ENCODE measurements at regions not wholly inside any gene's neighbourhood (a gene's known extent, or its start where the extent isn't known, plus 50 kb on each side); places are given as distances from the start of the nearest gene placed in this dataset.

DNA sequence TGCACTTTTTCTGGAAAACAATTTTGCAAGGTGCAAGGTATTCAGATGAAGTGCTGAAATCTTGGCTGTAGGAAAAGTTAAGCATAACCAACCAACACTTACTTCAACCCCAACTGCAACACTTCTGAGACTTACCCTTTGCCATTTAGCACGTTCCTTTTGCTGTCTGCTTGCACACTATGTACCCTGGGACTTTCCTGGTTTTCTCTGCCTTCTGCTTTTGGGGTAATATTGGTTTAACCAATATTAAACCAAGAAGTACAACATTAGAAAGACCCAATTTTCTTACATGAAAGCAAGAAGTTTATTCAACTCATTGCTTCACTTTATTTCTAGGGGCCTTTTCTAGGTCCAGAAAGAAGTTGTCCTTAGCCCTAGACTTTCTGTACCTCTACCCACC is 193.0 kb downstream of the HLX start:
- no peaks in the 10 kb centered on the region for H3K4me1 ChIP-seq (ENCODE audit: insufficient read depth, poor library complexity, severe bottlenecking)
- TF ChIP-seq, protein P1, sequence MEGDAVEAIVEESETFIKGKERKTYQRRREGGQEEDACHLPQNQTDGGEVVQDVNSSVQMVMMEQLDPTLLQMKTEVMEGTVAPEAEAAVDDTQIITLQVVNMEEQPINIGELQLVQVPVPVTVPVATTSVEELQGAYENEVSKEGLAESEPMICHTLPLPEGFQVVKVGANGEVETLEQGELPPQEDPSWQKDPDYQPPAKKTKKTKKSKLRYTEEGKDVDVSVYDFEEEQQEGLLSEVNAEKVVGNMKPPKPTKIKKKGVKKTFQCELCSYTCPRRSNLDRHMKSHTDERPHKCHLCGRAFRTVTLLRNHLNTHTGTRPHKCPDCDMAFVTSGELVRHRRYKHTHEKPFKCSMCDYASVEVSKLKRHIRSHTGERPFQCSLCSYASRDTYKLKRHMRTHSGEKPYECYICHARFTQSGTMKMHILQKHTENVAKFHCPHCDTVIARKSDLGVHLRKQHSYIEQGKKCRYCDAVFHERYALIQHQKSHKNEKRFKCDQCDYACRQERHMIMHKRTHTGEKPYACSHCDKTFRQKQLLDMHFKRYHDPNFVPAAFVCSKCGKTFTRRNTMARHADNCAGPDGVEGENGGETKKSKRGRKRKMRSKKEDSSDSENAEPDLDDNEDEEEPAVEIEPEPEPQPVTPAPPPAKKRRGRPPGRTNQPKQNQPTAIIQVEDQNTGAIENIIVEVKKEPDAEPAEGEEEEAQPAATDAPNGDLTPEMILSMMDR (IDR thresholded peaks at IDR 0.05; ENCODE audit: poor library complexity, severe bottlenecking): no peak
- no peaks in the 10 kb centered on the region for H3K36me3 ChIP-seq (ENCODE audit: low read depth)
- H3K9me3 ChIP-seq (ENCODE audit: severe bottlenecking): no peaks in the 10 kb centered on the region
- H3K27me3 ChIP-seq (ENCODE audit: insufficient read depth, poor library complexity, severe bottlenecking): no peaks in the 10 kb centered on the region
- H3K27ac ChIP-seq (ENCODE audit: poor library complexity, severe bottlenecking): no peak overlapping the region
- no peak for DNase-seq (ENCODE audit: low spot score)
- H3K4me3 ChIP-seq (ENCODE audit: severe bottlenecking): no peak overlapping the region
- no peak for ATAC-seq (ENCODE audit: low read depth)

DNA sequence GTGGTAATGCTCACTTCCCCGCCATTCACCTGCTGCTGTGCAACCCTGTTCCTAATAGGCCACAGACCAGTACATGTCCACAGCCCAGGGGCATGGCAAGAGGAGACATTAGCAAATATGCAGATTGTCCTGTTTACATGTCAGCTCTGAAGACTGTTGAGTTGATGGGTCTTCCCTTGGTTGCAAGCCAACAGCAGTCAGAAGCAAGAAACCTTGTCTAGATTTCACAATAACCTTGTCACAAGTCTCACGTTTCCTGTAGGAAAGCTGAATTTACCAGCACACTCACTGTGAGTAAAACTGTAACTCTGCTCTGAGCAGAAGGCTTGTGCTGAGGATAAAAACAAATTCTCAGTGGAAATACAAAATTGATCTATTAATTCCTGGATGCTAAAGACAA is 195.1 kb downstream of the HLX start:
- no peak for DNase-seq (ENCODE audit: low spot score)

DNA sequence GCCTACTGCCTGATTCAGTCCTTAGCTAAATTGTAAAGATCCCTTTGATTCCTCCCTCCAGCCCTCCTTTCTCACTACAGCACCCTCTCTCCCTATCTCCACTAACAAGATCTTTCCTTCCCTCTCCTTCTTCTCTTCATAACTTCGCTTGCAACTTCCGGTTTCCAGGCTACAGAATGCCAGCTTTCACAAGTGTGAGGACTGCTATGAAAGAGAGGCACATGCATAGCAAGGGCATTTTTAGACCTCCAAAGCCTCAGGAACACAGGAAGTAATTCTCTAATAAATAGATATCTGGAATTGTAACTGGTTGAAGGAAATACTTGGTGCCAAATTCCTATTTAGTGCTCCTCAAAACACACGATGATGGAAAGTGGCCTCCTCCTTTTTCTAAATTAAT is 196.7 kb downstream of the HLX start:
- Histone ChIP-seq H3K36me3 (ENCODE audit: low read depth) (no peaks in the 10 kb centered on the region), H3K4me1 (ENCODE audit: insufficient read depth, poor library complexity, severe bottlenecking) (no peaks in the 10 kb centered on the region), H3K9me3 (ENCODE audit: severe bottlenecking) (no peaks in the 10 kb centered on the region), H3K4me3 (ENCODE audit: severe bottlenecking) (no peak overlapping the region), H3K27me3 (ENCODE audit: insufficient read depth, poor library complexity, severe bottlenecking) (no peaks in the 10 kb centered on the region), H3K27ac (ENCODE audit: poor library complexity, severe bottlenecking) (no peak overlapping the region)
- TF ChIP-seq, protein P1 (IDR thresholded peaks at IDR 0.05; ENCODE audit: poor library complexity, severe bottlenecking): no peak
- ATAC-seq (ENCODE audit: low read depth): no peak
- DNase-seq (ENCODE audit: low spot score): no peak

More for the DNA sequence above, 195.1 kb downstream of the HLX start:
- Histone ChIP-seq H3K9me3 (ENCODE audit: severe bottlenecking) (no peaks in the 10 kb centered on the region), H3K4me3 (ENCODE audit: severe bottlenecking) (no peak overlapping the region), H3K27me3 (ENCODE audit: insufficient read depth, poor library complexity, severe bottlenecking) (no peaks in the 10 kb centered on the region), H3K36me3 (ENCODE audit: low read depth) (no peaks in the 10 kb centered on the region), H3K4me1 (ENCODE audit: insufficient read depth, poor library complexity, severe bottlenecking) (no peaks in the 10 kb centered on the region), H3K27ac (ENCODE audit: poor library complexity, severe bottlenecking) (no peak overlapping the region)
- TF ChIP-seq, protein P1 (IDR thresholded peaks at IDR 0.05; ENCODE audit: poor library complexity, severe bottlenecking): no peak
- no peak for ATAC-seq (ENCODE audit: low read depth)

DNA sequence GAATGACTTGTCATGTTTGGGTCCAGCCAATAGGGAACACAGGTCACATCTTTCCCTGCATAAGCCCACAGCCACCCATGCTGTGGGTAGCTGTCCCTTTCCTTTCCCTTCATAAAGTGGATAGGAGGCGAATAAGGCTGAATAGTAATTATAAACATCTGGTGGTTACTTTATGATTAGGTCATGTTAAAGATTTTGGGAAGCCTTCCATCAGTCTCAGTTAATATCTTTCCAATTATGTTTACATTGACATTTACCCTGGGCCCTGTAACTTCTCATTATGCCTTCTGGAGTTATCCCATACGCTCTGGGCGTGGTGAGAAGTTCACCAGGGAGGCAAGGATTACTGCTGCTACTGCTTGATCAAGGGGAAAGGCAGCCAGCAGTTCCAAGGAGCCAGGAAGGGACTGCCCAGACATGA is 197.2 kb downstream of the HLX start:
- ATAC-seq (ENCODE audit: low read depth): no peak
- Histone ChIP-seq H3K4me1 (ENCODE audit: insufficient read depth, poor library complexity, severe bottlenecking) (no peaks in the 10 kb centered on the region), H3K4me3 (ENCODE audit: severe bottlenecking) (no peak overlapping the region), H3K27me3 (ENCODE audit: insufficient read depth, poor library complexity, severe bottlenecking) (no peaks in the 10 kb centered on the region), H3K9me3 (ENCODE audit: severe bottlenecking) (no peaks in the 10 kb centered on the region), H3K27ac (ENCODE audit: poor library complexity, severe bottlenecking) (no peak overlapping the region), H3K36me3 (ENCODE audit: low read depth) (no peaks in the 10 kb centered on the region)
- TF ChIP-seq, protein P1 (IDR thresholded peaks at IDR 0.05; ENCODE audit: poor library complexity, severe bottlenecking): no peak
- DNase-seq (ENCODE audit: low spot score): no peak

DNA sequence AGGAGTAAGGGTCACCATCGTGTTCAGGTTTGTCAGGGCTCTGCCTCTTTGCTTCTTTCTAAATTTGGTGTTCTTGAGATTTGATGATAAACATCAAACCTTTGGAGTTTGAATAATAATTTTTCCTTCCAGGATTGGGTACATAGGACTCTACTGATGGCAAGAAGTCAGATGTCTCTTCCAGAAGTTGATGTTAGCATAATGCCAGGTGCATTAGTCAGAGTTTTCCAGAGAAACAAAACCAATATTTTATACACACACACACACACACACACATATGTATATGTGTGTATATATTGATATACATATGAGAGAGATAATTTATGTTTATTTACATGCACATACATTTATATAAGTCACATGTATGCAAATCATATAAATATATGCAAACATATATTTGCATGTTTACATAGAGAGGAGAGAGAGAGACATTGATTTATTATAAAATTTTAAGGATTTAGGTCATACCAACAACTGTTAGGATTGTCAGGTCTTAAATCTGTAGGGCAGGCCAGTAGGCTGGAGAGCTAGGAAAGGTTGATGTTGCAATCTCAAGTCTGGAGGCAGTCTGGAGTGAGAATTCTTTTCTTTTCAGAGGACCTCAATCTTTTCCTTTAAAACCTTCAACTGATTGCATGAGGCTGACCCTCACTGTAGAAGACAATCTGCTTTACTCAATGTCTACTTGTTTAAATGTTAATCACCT is 199.2 kb downstream of the HLX start:
- no peak overlapping the region for H3K27ac ChIP-seq (ENCODE audit: poor library complexity, severe bottlenecking)
- H3K4me3 ChIP-seq (ENCODE audit: severe bottlenecking): no peak overlapping the region
- DNase-seq (ENCODE audit: low spot score) (no peak), ATAC-seq (ENCODE audit: low read depth) (no peak)
- TF ChIP-seq, protein P1 (IDR thresholded peaks at IDR 0.05; ENCODE audit: poor library complexity, severe bottlenecking): no peak
- H3K9me3 ChIP-seq (ENCODE audit: severe bottlenecking): no peaks in the 10 kb centered on the region
- no peaks in the 10 kb centered on the region for H3K36me3 ChIP-seq (ENCODE audit: low read depth)
- no peaks in the 10 kb centered on the region for H3K27me3 ChIP-seq (ENCODE audit: insufficient read depth, poor library complexity, severe bottlenecking)
- H3K4me1 ChIP-seq (ENCODE audit: insufficient read depth, poor library complexity, severe bottlenecking): no peaks in the 10 kb centered on the region

Measured in RWPE2 (cell line).